LoVo (cell line): ENCODE measurements at regions not wholly inside any gene's neighbourhood (a gene's known extent, or its start where the extent isn't known, plus 50 kb on each side); places are given as distances from the start of the nearest gene placed in this dataset.

Experiments used
- DNase-seq: peaks from one replicate; pipeline ENCODE4 v3.0.0-alpha.2; 2016; ENCODE audit warnings: low spot score

DNA sequence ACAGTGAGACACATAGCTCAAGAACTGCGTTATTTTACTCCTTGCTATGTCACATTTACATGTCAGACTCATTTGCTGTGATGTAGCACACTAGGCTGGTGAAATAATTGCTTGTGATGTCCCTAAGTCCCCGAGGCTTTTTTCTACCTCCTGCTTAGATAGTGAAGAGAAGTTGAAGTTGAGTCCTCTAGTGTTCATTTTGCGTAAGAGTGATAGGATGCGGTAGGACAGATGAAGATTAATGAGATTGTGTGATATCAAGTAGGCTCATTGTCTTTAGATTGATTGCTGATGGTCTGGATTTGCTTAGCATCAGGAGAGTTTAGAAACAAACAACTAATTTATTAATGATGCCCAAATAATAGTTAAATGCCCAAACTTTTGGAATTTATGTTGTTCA, 173.6 kb upstream of the NUDT6 start:
- no peak for DNase-seq

DNA sequence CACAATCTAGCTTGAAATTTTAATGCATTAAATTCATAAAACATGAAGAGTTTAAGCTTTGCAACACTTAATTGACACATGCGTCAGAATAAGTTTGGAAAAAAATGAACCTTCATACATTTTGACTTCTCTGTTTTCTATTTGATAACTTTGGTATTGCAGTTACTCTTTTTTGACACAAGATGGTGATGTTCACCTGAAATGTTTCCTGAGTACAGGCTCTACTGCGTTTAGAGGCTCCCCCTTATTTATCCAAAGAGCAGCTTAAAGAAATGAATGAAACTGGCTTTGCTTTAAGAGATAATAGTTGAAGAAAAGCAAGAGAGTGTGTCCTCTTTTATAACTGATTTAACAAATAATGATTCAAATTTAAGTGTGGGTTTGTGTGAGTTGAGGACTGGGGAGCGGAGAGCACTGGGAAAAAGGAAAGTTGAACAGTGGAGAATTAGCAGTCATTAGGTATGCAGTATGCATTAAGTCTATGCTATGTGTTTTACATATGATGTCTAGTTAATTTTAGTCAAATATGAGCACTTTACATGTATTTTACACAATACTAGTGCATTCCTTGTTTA, 180.6 kb upstream of the NUDT6 start:
- peak; percentile 41 for DNase-seq

DNA sequence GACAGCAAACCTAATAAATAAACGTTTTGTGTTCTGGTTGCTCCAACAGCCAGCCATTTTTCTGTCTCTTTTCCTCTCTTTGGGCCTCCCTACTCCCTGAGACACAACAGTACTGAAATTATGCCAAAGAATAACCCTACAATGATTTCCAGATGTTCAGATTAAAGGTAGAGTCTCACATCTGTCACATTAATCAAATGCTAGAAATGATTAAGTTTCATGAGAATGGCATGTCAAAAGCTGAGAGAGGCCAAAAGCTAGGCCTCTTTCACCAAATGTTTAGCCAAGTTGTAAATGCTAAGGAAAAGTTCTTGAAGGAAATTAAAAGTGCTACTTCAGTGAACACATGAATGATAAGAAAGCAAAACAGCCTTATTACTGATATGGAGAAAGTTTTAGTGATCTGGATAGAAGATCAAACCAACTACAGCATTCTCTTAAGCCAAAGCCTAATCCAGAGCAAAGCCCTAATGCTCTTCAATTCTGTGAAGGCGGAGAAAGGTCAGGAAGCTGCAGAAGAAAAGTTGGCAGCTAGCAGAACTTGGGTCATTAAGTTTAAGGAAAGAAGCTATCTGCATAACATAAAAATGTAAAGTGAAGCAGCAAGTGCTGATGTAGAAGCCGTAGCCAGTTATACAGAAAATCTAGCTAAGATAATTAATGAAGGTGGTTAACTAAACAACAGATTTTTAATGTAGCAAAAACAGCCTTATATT, 182.1 kb upstream of the NUDT6 start:
- DNase-seq, result no peak

DNA sequence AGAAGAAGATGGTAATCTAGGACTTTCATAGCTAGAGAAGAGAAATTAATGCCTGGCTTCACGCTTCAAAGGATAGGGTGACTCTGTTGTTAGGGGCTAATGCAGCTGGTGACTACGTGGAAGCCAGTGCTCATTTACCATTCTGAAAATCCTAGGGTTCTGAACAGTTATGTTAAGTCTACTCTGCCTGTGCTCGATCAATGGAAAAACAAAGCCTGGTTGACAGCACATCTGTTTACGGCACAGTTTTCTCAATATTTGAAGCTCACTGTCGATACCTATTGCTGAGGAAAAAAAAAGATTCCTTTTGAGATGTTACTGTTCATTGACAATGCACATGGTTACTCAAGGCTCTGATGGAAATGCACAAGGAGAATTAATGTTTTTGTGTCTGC, 182.6 kb upstream of the NUDT6 start:
- DNase-seq, result no peak

DNA sequence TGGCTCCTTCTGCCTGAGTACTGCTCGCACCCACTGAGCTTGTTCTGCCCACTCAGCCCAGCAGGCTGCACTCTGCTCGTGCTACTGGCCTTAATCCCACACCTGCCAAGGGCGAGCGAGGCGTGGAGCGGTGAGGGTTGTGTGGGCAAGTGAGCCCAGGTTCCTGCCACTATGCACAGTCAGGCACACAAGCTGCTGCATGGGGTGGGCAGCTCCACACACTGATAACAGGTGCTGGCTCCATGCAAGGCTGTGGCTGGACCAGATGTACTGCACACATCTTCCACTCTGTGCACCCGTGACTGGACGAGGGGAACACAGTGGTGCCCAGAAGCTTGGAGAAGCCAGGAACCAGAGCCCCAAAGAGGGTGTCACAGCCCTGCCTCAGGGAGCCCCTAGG, 184.3 kb upstream of the NUDT6 start:
- no peak for DNase-seq

DNA sequence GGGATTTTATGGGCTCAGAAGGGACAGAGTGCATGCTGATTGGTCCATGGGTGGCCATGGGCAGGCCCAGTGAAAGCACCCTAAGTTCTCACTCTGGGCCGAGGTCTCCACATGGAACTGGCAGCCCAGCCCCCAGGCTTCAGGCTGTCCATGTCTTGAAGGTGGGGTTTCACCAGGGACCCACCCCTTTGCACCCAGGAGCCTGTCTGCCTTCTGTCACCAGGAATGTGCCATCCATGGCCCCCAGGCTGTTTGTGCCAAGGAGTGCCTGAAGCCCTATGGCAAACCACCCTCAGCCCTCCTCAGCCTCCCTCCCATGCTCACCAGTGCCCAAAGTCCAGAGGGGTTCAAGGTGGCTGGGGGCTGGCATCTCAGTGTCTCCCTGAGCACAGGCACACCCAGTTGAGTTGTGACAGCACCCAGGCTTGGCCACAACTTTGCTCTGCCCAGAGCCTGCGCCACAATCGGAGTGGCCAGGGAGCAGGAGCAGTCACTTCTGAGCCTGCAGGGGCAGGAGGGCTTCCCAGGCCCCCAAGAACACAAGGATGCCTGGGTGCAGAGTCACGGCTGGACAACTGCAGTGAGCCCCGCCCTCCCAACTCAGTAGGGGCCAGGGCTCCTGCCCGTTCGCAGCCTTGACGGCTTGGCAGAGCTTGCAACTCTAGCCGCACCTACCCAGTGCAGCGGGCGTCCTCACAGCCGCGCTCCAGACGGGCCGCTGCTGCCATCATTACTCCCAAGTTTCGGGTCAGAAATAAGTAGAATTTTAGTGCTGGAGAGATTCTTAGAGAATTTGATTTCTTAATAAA, 185.3 kb upstream of the NUDT6 start:
- DNase-seq, result no peak

DNA sequence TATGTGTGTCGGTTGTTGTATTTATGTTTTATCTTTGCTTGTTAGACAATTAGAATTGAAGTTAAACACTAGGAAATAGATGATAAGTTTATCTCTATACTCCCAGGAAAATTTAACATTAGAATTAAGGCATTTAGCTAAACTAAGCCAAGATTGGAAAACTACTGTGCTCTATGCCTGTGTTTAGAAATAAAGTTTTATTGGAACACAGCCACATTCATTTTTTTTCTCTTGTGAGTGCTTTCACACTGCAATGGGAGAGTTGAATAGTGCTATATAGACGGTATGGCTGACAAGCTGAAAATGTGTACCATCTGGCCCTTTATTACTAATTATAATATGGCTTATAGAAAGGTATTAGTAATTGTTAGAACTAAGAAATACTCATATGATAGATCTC, 186.7 kb upstream of the NUDT6 start:
- DNase-seq, result no peak

DNA sequence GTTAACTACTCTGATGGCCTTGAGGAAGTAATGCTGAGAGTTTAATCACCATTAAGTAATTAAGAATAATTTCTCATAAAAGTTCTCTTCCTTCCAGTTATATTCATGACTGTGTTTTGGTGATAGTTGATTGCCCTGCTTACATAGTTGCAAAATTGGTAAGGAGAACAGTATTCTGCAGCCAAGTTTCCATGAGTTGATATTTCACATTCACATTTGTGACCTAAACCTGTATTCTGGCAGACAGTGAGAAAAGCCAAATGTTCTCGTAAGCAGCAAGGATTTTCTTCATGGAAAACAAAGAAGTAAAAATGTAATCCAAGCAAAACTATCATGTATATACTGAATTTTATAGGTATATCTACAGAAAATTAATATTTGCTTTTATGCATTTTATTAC, 187.8 kb upstream of the NUDT6 start:
- no peak for DNase-seq

DNA sequence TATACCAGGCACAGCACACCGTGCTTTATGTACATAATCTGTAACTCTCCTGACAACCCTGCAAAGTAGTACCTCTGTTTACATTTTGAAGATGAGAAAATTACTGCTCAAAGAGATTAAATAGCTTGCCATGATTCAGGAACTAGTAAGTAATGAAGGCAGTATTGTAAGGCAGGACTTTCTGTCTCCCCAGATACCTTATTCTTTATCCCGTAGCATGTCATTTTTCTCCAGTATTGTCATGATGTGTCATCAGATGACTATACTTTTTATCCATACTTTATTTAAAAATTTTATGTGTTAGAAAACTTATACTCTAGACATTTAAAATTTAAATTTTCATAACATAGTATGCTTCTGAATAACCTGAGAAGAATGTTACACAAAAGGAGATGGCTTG, 188.3 kb upstream of the NUDT6 start:
- DNase-seq, result no peak

DNA sequence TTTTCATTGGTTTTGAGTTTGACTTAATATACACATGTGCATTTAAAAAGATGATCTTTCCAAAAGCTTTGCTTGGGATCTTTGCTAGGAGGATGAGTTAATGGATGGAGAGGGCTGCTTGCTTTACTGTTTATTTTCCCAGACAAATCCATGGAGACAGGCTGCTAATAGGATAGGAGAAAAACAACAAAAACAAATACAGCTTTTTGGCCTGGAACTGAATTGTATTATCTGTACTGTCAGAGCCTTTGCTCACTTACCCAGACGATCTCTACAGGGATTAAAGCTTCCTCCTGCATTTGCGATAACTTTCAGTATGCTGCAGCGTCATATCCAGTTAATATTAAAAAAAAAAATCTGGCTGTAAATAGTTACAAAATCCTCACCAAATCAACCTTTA, 190.8 kb upstream of the NUDT6 start:
- DNase-seq, result no peak

DNA sequence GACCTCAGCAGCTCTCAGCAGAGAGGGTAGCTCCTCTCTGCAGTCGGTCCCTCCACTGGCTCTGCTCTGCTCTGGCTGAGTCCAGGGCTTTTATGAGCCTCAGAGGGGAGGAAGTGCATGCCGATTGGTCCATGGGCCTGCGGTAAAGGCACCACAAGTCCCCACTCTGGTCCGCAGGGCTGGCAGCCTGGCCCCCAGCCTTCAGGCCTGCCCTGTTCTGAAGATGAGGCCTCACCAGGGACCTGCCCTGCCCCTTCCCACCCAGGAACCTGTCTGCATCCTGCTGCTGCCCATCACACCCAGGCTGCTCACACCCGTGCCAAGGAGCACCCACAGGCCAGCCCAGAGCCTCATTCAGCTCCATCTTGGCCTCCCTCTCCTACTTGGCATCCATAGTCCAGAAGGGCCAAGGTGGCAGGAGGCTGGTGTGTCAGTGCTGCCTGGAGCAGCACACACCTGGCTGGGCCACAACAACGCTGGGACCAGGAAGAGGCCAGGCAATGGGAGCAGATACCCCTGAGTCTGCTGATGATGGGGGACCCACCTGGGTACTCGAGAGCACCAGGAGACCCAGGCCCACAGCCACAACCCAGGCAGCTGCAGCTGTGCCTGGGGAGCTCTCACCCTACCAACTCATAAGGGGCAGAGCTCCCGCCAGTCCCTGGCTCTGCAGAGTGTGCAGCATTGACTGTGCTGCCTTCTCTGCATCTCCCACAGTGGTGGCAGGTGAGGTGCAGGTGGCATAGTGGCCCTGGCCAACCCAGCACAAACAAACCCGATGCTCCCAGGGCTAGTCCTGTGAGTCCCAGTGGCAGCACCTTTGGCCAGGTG, 191.9 kb upstream of the NUDT6 start:
- no peak for DNase-seq

DNA sequence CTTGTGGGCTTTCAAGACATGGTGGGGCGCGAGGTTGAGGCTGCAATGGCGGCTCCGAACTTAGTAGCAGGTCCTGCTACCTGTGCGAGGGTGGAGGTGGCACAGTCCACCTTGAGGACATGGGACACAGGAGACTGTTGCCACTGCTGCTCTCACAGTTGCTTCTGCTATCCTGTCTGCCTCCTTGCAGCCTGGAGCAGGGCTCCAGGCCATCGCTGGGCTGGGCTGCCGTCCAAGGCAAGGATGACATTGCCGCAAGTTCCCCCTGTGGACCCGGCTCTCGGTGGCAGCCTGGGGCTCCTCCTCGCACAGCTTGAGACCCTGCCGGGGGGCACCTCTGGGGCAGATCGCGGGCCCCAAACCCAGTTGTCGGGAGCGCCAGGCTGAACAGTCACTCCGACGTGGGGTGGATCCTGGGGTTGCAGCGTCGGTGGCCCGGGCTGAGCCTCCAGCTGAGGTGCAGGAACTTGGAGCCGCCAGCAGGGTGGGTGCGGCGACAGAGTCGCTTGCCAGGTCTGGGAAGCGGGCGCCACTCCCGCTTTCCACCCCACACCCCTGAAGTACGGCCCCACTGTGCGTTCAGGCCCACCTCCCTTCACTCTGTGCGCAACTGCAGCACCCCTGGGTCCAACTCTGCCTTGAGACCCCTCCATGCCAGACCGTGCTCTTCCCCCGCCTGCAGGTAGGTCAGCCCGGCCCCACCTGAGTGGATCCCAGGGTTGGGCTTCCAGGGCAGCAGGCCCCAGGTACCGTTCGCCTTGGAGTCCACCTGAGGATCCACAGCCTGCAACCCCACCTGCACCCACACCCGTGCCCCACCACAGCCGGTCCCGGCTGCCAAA, 192.7 kb upstream of the NUDT6 start:
- no peak for DNase-seq

DNA sequence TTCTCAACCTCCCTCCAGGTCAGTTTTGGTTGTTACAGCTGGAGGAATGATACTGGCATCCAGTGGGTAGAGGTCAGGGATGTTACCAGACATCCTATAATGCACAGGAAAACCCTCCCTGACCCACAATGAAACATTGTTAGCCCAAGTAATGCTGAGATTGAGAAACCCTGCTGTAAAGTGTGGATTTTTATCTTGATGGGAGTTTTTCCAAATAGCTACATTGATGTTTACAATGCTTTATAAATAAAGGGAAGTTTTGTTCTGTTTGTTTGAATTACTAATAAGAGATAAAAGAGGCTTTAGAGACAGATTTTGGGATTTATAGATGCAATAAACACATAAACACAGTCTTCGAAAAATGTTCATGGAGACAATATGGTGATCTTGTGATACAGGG, 194.0 kb upstream of the NUDT6 start:
- peak; percentile 57 for DNase-seq

DNA sequence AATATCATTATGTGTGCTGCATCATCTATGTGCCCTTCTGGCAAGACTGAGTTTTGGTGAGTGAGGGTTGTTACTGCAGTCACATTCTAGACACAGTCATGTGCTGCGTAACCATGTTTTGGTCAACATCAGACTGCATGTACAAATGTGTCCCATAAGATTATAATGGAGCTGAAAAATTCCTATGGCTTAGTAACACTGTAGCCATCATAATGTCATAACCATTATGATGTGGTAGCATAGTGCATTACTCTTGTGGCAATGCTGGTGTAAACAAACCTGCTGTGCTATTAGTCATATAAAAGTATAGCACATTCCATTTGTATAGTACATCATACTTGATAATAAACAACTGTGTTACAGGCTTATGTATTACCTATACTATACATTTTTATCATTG, 198.1 kb upstream of the NUDT6 start:
- no peak for DNase-seq

DNA sequence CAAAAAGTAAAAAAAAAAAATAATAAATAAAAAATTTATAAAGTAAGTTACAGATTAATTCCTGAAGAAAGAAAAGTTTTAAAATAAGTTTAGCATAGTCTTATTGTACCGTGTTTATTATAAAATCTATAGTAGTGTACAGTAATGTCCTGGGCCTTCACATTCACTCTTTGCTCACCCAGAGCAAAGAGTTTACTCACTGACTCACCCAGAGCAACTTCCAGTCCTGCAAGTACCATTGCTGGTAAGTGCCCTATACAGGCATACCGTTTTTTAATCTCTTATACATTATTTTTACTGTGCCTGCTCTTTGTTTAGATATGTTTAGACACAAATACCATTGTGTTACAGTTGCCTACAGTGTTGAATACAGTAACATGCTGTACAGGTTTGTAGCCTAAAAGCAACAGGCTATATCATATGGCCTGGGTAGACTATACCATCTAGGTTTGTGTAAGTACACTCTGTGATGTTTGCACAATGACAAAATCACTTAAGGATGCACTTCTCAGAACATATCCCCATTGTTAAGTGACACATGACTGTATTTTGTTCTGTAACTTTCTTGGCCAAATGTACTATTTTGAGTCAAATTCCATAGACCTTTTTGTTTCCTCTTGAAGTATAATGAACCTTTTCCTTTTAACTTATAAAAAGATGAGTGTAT, 199.0 kb upstream of the NUDT6 start:
- no peak for DNase-seq

DNA sequence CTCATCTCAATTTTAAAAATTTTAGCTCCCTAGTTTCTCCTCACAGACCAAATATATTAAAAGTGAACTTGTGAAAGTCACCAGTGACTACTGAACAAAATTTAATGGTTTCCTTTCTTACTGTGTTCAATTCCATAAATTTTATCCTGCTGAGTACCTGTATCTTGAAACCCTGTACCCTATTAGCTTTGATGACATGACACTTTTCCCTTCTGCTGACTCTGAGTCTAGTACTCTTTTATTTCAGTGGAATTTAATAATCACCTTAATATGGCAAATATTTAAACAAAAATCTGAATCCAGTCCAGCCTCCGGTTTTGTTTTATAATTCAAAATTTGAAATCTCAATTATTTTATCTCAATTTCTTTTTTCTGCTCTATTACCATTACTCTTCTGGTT, 203.1 kb upstream of the NUDT6 start:
- DNase-seq, result no peak

DNA sequence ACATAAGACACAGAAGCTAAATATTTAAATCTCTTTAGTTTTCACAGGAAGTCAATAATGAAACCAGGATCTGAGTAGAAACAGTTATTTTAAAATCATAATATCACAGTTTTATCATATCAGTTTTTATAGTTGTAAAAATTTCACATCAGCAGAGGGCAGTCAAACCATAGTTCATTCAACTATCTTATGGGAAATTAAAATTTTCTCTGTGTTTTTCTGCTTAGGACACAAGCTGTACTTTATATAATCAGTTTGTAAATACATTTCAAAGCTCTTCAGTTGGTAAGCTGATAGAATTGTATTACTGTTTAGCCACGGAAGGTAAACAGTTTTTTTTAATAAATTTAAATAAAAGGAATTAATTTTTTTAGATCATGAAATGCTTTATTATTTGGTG, 204.8 kb upstream of the NUDT6 start:
- DNase-seq, result no peak

DNA sequence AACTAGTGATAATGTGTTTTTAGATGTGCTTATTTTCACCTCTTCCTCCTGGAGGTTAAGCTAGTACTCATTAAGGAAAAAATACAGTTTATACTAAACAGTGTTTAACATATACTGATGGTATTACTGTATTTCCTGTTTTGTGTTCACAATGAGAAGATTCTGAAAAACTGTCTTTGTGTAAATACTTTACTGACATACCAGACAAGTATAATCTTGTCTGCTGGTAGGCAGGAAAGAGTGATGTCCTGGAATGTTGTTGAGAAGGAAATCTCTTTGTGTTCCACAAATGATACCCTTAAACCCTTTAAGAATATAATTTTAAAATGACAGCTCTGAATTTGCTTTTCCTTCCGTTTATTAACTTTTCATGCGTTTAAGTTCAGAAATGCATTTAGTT, 205.5 kb upstream of the NUDT6 start:
- no peak for DNase-seq

DNA sequence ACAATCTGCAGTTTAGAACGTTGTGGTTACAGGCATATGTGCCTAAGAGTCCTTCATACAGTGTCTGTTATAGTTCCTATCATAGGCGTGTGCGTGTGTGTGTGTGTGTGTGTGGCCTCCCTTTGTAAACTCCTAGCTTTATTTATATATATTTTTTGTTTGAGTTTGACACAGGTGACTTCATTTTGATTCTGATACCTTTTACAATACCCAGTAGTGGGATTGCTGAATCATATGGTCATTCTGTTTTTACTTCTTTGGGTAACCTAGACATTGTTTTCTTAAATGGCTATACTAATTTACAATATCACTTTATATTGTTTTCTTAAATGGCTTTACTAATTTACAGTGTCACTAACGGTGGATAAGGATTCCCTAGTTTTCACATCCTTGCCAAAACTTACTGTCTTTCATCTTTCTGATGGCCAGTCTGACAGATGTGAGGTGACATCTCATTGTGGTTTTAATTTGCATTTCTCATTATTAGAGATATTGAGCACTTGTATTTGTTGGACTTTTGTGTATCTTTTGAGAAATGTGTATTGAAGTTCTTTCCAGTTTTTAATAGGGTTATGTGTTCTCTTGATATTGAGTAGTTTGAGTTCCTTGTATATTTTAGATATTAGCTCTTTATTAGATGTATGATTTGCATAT, 211.1 kb upstream of the NUDT6 start:
- DNase-seq, result no peak

DNA sequence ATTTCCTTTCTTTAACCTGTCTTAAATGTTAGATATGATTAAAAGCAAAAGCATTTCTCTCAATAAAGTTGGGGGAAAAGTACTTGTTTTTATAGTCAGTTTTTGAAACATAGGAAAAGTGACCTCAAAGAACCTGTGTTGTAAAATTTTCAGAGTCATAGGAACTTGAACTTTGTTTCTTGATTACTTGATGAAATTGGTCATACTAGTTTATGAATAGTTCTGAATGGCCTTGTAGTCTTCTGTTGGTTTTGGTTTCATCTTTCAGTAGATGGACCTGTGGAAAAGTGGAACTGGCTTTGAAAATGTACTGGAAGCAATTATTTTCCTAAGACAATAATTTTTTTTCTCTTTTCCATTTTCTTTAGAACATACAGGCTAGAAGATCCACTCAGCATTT, 222.2 kb upstream of the NUDT6 start:
- no peak for DNase-seq

DNA sequence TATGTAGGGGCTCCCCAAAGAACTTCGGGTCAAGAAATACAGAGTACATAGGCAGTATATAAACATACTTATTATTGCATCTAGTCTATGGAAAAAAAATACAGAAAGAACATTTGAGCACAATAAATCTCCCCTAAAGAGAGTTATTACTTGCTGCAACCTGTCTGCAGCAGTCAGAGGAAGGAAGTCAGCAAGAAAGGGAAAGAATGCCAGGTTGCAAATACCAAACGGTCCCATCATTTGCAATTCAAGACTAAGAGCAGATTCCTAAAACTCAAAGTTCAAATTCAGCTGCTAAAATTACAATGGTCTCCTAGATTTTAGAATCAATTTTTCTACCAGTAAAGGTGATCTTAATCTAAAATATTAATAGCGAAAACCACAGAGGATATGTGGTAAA, 236.2 kb upstream of the NUDT6 start:
- DNase-seq, result no peak
